NCI-H526 (cell line): ENCODE measurements at regions not wholly inside any gene's neighbourhood (a gene's known extent, or its start where the extent isn't known, plus 50 kb on each side); places are given as distances from the start of the nearest gene placed in this dataset.
A peak's percentile ranks its signal among the peaks of the same experiment; 100 is the strongest.
"Not testable (repeated sequence)": the region's sequence is repeated elsewhere in the genome, so short reads cannot be mapped to it uniquely, and the experiment has no call there.

Source experiments
- DNase-seq, 2 experiments: peaks; one replicate each; lab custom pipeline; 2025; lab: John Stamatoyannopoulos, UW

DNA sequence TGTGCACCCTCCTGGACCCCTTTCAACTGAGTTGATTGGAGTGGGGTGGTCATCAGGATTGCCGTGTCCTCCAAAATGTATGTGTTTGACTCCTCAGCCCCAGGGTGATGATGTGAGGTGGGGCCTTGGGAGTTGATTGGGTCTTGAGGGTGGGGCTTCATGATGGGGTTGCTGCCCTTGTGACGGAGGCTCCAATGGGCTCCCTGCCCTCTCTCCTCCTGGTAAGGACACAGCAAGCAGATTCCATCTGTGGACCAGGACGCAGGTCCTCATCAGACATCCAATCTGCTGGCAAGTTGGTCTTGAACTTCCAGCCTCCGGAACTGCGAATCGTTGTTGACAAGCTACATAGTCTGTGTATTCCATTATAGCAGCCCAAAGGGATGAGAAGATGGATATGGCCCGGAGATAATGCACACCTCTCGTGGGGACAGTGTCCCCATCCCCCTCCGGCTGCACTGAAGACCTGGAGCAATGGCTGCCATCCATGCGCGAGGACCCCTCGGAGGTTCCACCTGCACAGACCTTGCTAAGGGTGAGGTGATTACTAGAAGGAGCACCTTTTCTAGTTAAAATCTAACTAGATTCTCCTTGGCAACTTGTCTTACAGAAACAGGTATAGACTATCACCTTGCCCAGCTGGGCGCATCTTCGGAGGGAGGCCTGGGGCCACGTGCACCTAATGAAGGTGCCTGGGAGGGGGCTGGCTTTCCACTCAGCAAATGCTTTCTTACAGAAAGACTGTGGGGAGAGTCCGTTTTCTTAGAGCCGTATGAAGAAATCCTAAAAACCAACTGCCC is 75.7 kb upstream of the IRX4 start:
- no peak for DNase-seq

DNA sequence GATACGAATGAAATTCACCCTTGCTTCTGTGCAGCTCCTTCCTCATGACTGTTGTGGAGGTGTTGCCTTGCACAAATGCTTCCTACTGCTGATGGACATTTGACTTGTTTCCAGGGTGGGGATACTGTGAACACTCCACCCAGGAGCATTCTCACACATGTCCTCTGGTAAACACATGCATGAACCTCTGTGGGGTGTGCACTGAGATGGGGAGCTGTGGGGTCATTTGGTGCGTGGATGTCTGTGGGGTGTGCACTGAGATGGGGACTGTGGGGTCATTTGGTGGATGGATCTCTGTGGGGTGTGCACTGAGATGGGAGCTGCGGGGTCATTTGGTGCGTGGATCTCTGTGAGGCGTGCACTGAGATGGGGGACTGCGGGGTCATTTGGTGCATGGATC is 72.9 kb upstream of the IRX4 start:
- no peak for DNase-seq

- not testable (repeated sequence) for DNase-seq
Measured at GRCh38 chr5:1953710-1954109, 71.0 kb upstream of the IRX4 start.

GRCh38 chr5:1952444-1953099 is 69.8 kb upstream of the IRX4 start:
- DNase-seq: peak in 1 of 2 experiments; percentile 9

DNA sequence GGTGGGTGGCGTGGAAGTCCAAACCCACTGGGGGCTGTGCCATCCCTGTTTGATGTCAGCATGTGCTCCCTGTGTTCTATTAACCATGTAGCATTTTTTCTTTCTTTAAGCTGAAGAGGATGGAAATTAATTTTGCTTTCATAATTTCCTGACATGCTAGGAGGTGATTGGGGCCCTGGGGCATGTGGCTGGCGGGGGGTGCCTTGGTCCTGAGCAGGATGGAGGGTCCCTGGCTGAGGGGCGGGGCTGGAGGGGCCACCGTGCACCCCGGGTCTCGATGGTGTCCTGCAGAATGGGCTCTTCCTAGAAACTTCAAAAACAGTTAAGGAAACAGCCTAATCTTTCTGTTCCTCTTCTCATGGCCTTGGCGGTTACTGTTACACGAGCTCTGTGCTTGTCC is 69.3 kb upstream of the IRX4 start:
- no peak for DNase-seq

DNA sequence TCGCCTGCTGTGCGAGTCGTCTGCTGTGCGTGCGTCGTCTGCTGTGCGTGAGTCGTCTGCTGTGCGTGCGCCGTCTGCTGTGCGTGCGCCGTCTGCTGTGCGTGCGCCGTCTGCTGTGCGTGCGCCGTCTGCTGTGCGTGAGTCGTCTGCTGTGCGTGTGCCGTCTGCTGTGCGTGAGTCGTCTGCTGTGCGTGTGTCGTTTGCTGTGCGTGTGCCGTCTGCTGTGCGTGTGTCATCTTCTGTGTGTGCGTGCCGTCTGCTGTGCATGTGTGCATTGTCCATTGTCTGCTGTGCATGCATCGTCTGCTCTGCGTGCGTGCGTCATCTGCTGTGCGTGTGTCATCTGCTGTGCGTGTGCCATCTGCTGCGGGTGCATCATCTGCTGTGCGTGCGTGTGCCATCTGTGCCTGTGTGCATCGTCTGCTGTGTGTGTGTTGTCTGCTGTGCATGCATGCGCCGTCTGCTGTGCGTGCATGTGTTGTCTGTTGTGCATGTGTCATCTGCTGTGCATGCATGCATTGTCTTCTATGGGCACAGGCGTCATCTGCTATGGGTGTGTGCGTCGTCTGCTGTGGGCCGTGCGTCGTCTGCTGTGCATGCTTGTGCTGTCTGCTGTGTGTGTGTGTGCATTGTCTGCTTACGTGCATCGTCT is 68.6 kb upstream of the IRX4 start:
- no peak for DNase-seq

DNA sequence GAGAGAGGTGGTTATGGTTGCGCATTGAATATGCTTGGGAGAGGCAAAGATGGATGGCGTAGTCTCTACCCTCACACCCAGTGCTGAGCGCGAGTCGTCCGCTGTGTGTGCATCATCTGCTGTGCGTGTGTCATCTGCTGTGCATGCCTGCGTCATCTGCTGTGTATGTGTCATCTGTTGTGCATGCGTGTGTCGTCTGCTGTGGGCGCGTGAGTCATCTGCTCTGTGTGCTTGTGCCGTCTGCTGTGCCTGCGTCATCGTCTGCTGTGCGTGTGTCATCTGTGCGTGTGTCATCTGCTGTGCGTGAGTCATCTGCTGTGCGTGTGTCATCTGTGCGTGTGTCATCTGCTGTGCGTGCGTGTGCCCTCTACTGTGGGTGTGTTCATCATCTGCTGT is 68.0 kb upstream of the IRX4 start:
- DNase-seq: no peak

DNA sequence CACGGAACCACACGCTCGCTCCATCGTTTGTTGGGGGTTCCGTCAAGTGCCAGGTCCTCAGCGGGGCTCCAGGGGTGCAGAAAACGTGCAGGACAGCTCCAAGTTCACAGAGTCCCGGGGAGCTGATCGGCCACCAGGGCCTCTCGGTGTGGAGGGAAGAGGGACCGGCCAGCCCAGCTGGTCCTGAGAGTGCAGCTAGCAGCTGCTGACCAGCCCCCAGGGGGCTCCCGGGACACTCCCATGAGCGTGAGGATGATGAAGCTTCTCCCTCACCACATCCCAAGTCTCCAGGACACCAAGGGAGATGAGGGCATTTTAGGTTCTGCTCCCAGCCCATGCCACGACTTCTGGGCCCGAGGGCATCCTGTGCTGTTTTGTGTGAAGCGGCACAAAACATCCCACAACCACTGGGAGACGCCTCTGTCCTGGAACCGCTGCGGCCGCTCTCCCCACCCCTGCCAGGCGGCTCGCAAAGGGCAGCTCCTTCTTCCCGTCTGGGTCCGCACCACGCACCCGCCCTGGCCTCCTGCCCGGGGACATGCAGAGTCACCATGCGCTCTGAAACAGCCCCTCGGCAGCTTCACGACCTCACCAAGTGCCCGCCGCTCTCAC is 67.5 kb upstream of the IRX4 start:
- DNase-seq: no peak

- DNase-seq: no peak
Measured at GRCh38 chr5:1949253-1949652, 66.5 kb upstream of the IRX4 start.

- DNase-seq: no peak
Measured at GRCh38 chr5:1948663-1949191, 66.0 kb upstream of the IRX4 start.

DNA sequence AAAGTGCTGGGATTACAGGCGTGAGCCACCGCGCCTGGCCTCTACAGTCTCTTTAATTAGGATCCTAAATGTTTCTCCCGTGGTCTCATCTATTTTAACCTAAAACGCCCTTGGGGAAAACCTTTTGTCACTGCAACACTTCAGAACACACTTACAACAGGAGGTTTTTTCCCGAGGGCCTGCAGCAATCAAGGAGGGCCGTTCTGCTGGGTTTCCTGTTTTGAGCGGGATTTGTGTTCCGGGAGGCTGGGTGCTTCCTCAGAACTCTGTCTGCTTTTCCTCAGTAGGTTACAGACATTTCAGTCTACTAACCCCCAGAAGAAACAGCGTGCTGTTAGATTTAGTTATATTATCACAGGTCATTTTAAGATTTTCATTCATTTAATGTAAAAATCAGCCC is 65.4 kb upstream of the IRX4 start:
- DNase-seq: no peak

DNA sequence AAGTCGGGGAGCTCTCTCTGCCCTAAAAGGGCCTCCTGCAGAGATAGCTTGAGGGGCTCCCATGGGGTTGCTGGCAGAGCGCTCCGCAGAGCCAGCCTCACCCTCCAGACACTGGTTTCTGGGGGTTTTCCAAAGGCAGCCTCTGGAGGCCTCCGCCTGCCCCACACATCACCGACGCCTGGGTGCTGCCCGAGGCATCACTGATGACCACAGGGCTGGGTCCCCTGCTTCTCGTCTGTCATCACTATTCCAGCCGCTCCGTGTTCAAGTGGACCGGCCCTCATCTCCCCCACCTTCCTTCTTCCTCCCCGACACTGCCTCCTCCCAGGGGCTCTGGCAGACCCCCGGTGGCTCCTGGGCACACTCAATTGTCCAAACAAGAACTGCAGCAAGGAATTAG is 64.1 kb upstream of the IRX4 start:
- DNase-seq: no peak

GRCh38 chr5:1946122-1946677 is 63.5 kb upstream of the IRX4 start:
- no peak for DNase-seq

GRCh38 chr5:1945606-1946005 is 62.9 kb upstream of the IRX4 start:
- no peak for DNase-seq

DNA sequence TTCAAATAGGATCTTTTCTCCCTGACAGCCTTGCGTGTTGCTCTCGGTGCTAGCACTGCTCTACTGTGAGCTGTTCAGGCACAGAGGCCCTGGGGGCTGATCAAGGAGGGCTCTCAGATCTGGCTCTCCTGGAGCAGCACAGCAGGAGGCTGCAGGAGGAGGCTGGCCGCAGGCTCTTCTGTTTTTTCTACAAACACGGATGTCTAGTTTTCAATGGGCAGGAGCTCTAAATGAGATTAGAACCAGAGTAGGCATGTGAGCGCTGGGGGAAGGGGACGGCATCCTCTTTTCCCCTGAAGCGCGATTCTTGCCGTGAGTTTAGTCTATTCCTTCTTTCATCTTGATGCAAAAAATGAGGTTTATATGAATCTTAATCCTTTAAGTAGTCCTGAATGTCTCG is 61.7 kb upstream of the IRX4 start:
- no peak for DNase-seq

- DNase-seq: no peak
Measured at GRCh38 chr5:1943481-1943880, 60.8 kb upstream of the IRX4 start.

DNA sequence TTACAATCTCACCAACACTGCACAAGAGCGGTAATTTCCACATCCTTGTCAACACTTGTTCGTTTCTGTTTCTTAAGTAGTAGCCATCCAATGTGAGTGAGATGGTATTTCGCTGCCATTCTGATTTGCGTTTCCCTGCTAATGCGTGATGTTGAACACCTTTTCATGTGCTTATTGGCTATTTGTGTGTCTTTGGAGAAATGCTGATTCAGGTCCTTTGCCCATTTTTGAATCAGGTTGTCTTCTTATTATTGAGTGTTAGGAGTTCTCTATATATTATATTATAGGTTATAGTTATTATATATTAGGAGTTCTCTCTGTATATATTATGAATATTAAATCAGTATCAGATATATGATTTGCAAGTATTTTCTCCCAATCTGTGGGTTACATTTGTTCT is 59.9 kb upstream of the IRX4 start:
- no peak for DNase-seq

DNA sequence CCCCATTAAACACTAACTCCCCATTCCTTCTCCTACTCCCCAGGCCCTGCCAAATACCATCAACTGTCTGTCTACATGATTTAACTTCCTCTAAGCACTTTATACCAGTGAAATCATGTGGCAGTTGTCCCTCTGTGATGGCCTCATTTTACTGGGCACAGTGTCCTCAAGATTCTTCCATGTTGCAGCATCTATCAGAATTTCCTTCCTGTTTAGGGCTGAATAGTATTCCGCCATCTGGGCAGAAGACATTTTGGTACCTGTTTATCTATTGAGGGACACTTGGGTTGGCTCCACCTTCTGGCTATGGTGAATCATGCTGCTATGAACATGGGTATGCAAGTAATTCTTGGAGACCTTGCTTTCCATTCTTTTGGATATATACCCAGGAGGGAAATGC is 59.4 kb upstream of the IRX4 start:
- no peak for DNase-seq

- no peak for DNase-seq
Measured at GRCh38 chr5:1939256-1939655, 56.5 kb upstream of the IRX4 start.

DNA sequence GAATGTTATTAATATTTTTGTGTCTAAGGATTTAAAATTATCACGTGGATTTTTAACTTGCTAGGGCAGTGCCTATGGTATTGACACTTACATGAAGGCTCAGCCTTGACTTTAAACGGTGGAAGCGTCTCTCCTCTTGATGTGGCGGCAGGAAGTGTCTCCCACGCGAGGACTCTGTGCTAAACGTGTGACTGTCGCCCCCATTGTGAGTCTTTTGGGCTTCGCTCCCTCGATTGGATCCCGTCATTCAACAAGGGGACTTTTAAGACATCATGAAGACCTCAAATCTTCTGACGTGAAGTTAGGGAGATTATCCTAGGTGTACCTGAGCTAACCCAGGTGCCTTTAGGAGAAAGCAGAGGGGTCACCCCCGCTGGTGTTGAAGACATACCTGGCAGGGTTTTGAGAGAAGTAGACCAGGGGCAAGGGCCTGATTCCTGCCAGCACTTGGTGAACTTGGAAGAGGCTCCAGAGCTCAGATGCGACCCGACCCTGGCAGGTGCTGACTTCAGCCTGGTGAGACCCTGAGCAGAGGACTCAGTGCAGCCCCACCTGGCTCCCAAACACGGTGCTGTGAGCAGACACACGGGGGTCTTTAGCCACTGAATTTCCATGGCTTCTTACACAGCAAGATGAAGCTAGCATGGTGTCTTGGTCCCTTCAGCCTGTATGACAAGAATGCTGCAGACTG is 55.7 kb upstream of the IRX4 start:
- no peak for DNase-seq

GRCh38 chr5:1937590-1937989 is 54.9 kb upstream of the IRX4 start:
- DNase-seq: no peak

DNA sequence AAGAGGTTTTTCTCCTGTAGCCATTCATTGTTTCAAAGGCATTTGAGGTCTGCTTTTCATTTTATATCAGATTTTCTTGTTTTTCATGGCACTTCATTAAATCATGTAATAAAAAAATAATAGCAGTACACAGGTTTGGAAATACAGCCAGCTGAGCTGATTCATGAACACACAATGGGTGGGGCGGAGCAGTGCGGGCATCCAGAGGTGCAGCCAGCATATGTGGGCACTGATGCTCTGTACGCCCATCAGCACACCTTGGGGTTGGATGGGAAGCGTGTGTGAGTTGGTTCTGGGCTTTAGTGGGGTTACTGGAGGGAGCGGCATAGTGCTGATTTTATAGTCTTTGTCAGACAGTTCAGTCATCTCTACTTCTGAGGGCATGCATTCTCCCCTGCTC is 54.2 kb upstream of the IRX4 start:
- no peak for DNase-seq
